Body of pancreas (tissue), 4 donors: ENCODE measurements at regions not wholly inside any gene's neighbourhood (a gene's known extent, or its start where the extent isn't known, plus 50 kb on each side); places are given as distances from the start of the nearest gene placed in this dataset.

Experiments
- POLR2A ChIP-seq, 3 donors: fragments of 450-650 bp; IDR thresholded peaks; one replicate each; pipeline ENCODE4 v1.6.1; 2016; ENCODE audit warnings: antibody characterized with exemption in 3 of 3, mild to moderate bottlenecking in 2 of 3
- TF ChIP-seq, protein P1 (sequence below), 7 experiments: fragments of 450-650 bp in 4 of 7; fragments of 200-600 bp in 3 of 7; sonication (generic) in 3 of 7; IDR thresholded peaks; one replicate each; pipeline ENCODE4 v1.5.1; 2016 to 2019; ENCODE audit warnings: antibody characterized with exemption in 7 of 7

- TF ChIP-seq, protein P1, sequence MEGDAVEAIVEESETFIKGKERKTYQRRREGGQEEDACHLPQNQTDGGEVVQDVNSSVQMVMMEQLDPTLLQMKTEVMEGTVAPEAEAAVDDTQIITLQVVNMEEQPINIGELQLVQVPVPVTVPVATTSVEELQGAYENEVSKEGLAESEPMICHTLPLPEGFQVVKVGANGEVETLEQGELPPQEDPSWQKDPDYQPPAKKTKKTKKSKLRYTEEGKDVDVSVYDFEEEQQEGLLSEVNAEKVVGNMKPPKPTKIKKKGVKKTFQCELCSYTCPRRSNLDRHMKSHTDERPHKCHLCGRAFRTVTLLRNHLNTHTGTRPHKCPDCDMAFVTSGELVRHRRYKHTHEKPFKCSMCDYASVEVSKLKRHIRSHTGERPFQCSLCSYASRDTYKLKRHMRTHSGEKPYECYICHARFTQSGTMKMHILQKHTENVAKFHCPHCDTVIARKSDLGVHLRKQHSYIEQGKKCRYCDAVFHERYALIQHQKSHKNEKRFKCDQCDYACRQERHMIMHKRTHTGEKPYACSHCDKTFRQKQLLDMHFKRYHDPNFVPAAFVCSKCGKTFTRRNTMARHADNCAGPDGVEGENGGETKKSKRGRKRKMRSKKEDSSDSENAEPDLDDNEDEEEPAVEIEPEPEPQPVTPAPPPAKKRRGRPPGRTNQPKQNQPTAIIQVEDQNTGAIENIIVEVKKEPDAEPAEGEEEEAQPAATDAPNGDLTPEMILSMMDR (IDR thresholded peaks at IDR 0.05), result no peak
- TF ChIP-seq POLR2A (IDR thresholded peaks at IDR 0.05), result no peak
Observed at GRCh38 chr12:19910681-19911080, 457.7 kb upstream of the PDE3A start.
